GM12874 (cell line): ENCODE measurements at regions not wholly inside any gene's neighbourhood (a gene's known extent, or its start where the extent isn't known, plus 50 kb on each side); places are given as distances from the start of the nearest gene placed in this dataset.

Source experiments
- TF ChIP-seq, protein P1 (sequence below): IDR thresholded peaks from 2 replicates; pipeline ENCODE4 v1.5.1; 2011; ENCODE audit warnings: low read depth, mild to moderate bottlenecking, control low read depth, low read length, moderate library complexity; ENCODE audit not compliant: insufficient read depth

DNA sequence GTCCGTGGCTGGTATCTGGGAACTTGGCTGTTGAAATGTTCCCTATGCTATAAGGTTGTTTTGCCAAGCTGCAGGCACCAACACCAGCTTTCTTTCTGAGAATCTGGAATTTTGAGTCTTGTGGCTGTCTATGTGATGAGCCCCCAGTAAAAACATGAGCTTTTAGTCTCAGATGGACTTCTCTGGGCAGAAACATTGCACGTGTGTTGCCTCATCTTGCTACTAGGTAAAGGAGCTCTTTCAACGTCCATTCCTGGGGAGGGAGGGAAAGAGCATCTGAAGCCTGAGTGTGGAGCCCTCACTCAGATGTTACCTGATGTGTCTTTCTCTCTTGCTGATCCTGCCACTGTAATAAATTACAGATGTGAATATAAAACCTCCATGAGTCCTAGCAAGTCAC, 183.8 kb upstream of the LHX5 start:
- TF ChIP-seq, protein P1, sequence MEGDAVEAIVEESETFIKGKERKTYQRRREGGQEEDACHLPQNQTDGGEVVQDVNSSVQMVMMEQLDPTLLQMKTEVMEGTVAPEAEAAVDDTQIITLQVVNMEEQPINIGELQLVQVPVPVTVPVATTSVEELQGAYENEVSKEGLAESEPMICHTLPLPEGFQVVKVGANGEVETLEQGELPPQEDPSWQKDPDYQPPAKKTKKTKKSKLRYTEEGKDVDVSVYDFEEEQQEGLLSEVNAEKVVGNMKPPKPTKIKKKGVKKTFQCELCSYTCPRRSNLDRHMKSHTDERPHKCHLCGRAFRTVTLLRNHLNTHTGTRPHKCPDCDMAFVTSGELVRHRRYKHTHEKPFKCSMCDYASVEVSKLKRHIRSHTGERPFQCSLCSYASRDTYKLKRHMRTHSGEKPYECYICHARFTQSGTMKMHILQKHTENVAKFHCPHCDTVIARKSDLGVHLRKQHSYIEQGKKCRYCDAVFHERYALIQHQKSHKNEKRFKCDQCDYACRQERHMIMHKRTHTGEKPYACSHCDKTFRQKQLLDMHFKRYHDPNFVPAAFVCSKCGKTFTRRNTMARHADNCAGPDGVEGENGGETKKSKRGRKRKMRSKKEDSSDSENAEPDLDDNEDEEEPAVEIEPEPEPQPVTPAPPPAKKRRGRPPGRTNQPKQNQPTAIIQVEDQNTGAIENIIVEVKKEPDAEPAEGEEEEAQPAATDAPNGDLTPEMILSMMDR, result no peak

DNA sequence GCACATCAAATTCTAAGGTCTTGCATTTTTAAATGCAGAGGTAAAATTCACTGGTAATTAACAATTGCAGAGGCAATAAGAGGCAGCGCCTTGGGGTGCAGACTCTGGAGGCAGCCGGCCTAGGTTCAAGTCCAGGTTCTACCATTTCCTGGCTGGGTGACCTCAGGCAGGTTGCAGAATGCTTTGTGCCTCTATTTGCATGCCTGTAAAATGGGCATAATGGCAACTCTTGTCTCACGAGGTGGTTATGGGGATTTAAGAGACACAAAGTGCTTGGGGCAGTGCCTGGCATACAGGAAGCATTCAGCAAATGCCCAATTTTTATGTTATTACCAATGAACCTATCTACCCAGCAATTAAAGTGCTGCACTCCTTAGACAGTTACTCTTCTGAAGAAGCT, 180.0 kb upstream of the LHX5 start:
- TF ChIP-seq, protein P1, result no peak

DNA sequence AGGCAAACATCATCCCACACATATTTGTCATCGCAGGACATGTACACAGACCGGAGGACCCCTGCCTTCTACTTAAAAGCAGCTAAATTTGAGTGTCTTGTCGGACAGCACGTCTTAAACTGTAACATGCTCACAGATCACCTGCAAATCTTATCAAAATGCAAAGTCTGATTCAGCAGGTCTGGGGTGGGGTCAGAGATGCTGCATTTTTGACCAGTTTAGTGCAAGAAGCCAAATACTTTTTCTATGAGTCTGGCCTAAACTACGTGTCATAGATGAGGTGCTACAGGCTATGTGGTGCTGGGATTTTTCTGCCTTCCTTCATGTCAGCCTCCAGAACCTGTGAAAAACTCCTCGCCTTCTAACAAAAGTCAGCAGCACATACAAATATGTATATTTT, 178.8 kb upstream of the LHX5 start:
- TF ChIP-seq, protein P1, result no peak

DNA sequence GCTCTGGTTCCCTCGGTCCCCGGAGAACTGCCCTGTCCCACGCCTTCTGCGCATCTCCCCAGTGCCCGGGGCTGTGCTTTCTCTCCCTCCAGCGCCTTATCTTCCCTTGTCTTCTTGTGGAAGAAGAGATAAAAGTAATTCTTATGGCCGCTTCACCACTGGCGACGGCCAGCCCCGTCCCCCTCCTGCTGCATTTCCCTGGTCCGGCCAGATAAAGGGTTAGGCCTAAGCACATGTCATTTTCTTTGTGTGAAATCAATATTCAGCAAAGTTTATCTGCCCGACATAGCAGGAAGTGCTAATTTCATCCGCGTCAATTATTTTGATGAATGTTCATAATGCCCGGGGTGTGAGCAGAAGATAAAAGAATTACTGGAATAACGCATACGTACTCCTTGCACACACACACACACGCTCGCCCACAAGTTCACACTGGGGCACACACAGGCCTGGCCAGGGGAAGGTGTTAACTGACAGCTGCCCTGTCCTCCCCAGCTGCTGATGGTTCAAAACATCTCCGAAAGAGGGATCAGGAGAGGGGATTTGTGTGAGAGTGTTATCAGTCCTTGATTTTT, 177.7 kb upstream of the LHX5 start:
- TF ChIP-seq, protein P1, result no peak

DNA sequence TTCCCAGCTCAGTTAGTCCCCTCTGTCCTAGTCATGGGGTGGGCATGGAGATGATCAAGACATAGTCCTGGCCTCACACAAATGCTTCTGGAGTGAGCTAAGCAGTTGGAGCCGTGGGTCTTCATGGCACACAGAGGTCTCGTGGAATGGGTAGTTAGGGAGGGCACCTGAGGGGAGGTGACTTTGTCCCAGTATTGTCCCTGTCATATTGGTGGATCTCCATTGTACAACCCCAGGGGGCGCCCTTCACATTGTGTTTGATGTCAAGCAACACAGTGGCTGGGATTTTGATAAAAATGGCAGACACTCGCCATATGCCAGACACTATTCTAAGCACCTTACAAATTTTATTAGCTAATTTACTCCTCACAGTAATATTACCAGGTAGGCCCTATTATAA, 175.4 kb upstream of the LHX5 start:
- TF ChIP-seq, protein P1, result peak; percentile 19; the same call in 1 of the 2 replicates

DNA sequence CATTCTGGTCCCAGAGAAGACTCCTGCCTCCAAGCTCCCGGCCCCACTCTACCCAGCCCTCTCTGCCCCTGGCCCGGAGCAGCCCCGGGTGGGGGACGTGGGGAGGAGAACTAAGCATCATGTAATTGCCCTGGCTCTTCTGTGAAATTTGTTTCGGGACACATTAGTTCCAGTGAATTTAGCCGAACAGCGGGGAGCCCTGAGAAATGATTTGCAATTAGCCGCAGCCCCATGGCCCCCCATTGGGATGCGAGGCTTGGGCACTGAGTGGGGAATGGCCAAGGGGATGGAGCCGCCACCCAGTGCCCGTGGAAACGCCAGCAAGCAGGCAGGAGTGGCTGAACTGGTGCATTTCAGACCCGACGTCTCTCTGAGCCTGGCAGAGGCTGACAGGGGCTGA, 173.9 kb upstream of the LHX5 start:
- TF ChIP-seq, protein P1, result no peak

DNA sequence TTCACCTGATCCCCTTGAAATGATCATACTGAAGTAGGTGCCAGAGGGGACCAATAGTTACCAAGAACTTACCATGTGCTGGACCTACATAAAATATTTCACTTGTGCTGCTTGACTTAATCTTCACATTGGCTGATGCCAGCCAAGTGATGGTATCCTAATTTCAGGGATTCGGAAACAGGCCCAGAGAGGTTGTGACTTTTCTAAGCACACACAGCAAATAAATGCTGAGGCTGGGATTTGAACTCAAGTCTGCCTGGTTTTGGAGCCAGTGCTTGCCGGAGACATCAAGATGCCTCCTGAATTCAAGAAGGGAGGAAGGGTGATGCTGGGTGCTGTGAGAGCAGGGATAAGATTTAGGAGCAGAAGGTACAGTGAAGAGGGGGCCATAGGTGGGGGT, 173.5 kb upstream of the LHX5 start:
- TF ChIP-seq, protein P1, result no peak
